ENCODE measurements at regions not wholly inside any gene's neighbourhood (a gene's known extent, or its start where the extent isn't known, plus 50 kb on each side); places are given as distances from the start of the nearest gene placed in this dataset.

GRCh38 chr18:34959989-34960388, 81.2 kb upstream of the MAPRE2 start:
- TF ChIP-seq CTCF (IDR thresholded peaks at IDR 0.05): no peak
- no peak for TF ChIP-seq POLR2A (IDR thresholded peaks at IDR 0.05)
